Natural killer cell treated with Interleukin-12 subunit alpha and Interleukin-12 subunit beta and Interleukin-15 and Interleukin-18, amount 100 ng/mL, for 72 hours (primary cell): ENCODE measurements at regions not wholly inside any gene's neighbourhood (a gene's known extent, or its start where the extent isn't known, plus 50 kb on each side); places are given as distances from the start of the nearest gene placed in this dataset.
"Not testable (repeated sequence)": the region's sequence is repeated elsewhere in the genome, so short reads cannot be mapped to it uniquely, and the experiment has no call there.

Experiments
- ATAC-seq, 2 donors: fragments of 150-1000 bp; cut with Tn5 transposase in 1 of 2; sonication (Bioruptor Pico), chemical (Tn5 transposase) in 1 of 2; 2 replicates each; pipeline ENCODE4 v1.10.0; 2021
- DNase-seq: peaks from one replicate; pipeline ENCODE4 v3.0.0; 2022; ENCODE audit warnings: low spot score
- H3K27ac Mint-ChIP-seq, 2 donors: 1 replicate in 1 of 2; 2 replicates in 1 of 2; pipeline ENCODE4 v1.8.0; 2022; ENCODE audit warnings: mixed read lengths in 2 of 2, mild to moderate bottlenecking in 1 of 2, moderate library complexity in 1 of 2
- H3K27me3 Mint-ChIP-seq, 2 donors: 1 replicate in 1 of 2; 2 replicates in 1 of 2; pipeline ENCODE4 v1.8.0; 2022; ENCODE audit warnings: mixed read lengths in 2 of 2
- H3K36me3 Mint-ChIP-seq: one replicate; pipeline ENCODE4 v1.8.0; 2022; ENCODE audit warnings: mixed read lengths
- H3K4me1 Mint-ChIP-seq, 2 donors: 1 replicate in 1 of 2; 2 replicates in 1 of 2; pipeline ENCODE4 v1.8.0; 2022; ENCODE audit warnings: low read depth in 2 of 2, mixed read lengths in 2 of 2, mild to moderate bottlenecking in 1 of 2
- H3K4me3 Mint-ChIP-seq: one replicate; pipeline ENCODE4 v1.8.0; 2022; ENCODE audit warnings: mixed read lengths
- H3K9me3 Mint-ChIP-seq: 2 replicates; pipeline ENCODE4 v1.8.0; 2022; ENCODE audit warnings: mixed read lengths

DNA sequence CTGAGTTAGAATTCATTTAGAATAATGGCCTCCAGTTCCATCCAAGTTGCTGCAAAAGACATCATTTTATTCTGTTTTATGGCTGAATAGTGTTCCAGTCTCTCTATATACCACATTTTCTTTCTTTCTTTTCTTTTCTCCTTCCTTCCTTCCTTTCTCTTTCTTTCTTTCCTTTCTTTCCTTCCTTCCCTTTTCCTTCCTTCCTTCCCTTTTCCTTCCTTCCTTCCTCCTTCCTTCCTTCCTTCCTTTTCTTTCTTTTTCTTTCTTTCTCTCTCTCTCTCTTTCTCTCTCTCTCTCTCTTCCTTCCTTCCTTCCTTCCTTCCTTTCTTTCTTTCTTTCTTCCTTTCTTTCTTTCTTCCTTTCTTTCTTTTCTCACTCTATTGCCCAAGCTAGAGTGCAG is 330.2 kb downstream of the TSN start:
- H3K36me3 Mint-ChIP-seq, H3K4me1 Mint-ChIP-seq, DNase-seq, H3K27me3 Mint-ChIP-seq, H3K4me3 Mint-ChIP-seq, ATAC-seq, H3K27ac Mint-ChIP-seq, H3K9me3 Mint-ChIP-seq: not testable (repeated sequence)

- H3K36me3 Mint-ChIP-seq, result no peaks in the 10 kb centered on the region
- no peak overlapping the region for H3K27ac Mint-ChIP-seq
Measured at GRCh38 chr2:122094557-122094956, 339.1 kb downstream of the TSN start.

GRCh38 chr2:122096761-122097160 is 341.3 kb downstream of the TSN start:
- ATAC-seq (no peak), DNase-seq (no peak)
- H3K4me3 Mint-ChIP-seq, result no peak overlapping the region
- no peaks in the 10 kb centered on the region for H3K36me3 Mint-ChIP-seq
- peaks cover 3% of the 10 kb centered on the region for H3K9me3 Mint-ChIP-seq
- no peak overlapping the region for H3K27ac Mint-ChIP-seq
- peaks cover 3 to 22% of the 10 kb centered on the region in 2 donors for H3K27me3 Mint-ChIP-seq
- H3K4me1 Mint-ChIP-seq, result no peaks in the 10 kb centered on the region

More at GRCh38 chr2:122094557-122094956, 339.1 kb downstream of the TSN start:
- Mint-ChIP-seq H3K4me1 (no peaks in the 10 kb centered on the region), H3K9me3 (peaks cover 3% of the 10 kb centered on the region), H3K4me3 (no peak overlapping the region), H3K27me3 (peaks cover 6 to 14% of the 10 kb centered on the region in 2 donors)
- ATAC-seq, result no peak
- DNase-seq, result no peak

DNA sequence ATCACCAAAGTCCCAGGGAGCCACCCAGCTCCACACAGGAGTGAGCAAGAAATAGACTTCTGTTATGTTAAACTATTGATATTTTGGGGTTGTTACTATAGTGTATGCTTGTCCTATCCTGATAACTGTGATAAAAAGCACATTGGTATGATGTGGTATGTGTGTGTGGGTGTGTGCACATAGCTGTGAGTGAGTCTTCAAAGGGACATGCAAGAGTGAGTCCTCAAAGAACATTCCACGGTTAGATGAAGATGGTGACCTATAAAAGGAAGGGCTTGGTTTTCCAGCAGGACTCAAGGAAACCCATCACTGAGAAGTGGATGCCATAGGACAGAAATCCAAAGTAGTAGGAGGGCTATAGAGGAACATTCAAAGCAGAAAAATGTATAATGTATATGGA is 342.9 kb downstream of the TSN start:
- DNase-seq (no peak), ATAC-seq (no peak)
- Mint-ChIP-seq H3K36me3 (no peaks in the 10 kb centered on the region), H3K27ac (no peak overlapping the region), H3K9me3 (no peaks in the 10 kb centered on the region), H3K4me3 (no peak overlapping the region), H3K4me1 (no peaks in the 10 kb centered on the region), H3K27me3 (peaks cover 0 to 14% of the 10 kb centered on the region in 2 donors)

DNA sequence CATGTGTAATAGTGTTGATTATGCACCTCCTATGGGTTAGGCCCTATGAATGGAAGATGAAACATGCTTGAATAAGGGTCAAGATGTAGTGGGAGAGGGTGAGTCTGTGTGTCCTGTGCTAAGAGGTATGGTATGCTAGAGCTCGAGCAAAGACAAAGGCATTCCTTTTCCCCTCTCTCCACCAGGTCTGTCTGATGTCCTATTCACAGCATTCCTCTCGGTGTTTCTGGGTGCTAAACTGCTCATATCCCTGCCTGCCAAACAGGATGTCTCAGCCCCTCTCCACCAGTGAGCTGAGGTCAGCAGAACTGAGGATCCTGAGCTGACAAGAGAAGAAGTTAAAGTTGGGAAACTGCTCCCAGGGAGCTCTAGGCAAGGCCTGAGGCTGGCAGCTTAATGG is 344.9 kb downstream of the TSN start:
- no peak overlapping the region for H3K27ac Mint-ChIP-seq
- no peaks in the 10 kb centered on the region for H3K4me1 Mint-ChIP-seq
- H3K36me3 Mint-ChIP-seq, result no peaks in the 10 kb centered on the region
- no peaks in the 10 kb centered on the region for H3K9me3 Mint-ChIP-seq
- H3K27me3 Mint-ChIP-seq, result peaks cover 0 to 7% of the 10 kb centered on the region in 2 donors
- H3K4me3 Mint-ChIP-seq, result no peak overlapping the region
- ATAC-seq, result no peak
- DNase-seq, result no peak

- no peak for ATAC-seq
- no peak for DNase-seq
- Mint-ChIP-seq H3K36me3 (no peaks in the 10 kb centered on the region), H3K27ac (no peak overlapping the region), H3K4me3 (no peak overlapping the region), H3K9me3 (no peaks in the 10 kb centered on the region), H3K27me3 (peaks cover 0 to 7% of the 10 kb centered on the region in 2 donors), H3K4me1 (no peaks in the 10 kb centered on the region)
Measured at GRCh38 chr2:122100756-122101155, 345.3 kb downstream of the TSN start.

- DNase-seq, result no peak
- H3K36me3 Mint-ChIP-seq, result no peaks in the 10 kb centered on the region
- no peaks in the 10 kb centered on the region for H3K9me3 Mint-ChIP-seq
- ATAC-seq, result no peak
- H3K4me1 Mint-ChIP-seq, result no peaks in the 10 kb centered on the region
- H3K4me3 Mint-ChIP-seq, result no peak overlapping the region
- H3K27me3 Mint-ChIP-seq, result peaks cover 0 to 7% of the 10 kb centered on the region in 2 donors
- no peak overlapping the region for H3K27ac Mint-ChIP-seq
Measured at GRCh38 chr2:122101319-122101718, 345.9 kb downstream of the TSN start.

- no peak overlapping the region for H3K4me3 Mint-ChIP-seq
- no peaks in the 10 kb centered on the region for H3K9me3 Mint-ChIP-seq
- H3K27ac Mint-ChIP-seq, result no peak overlapping the region
- H3K27me3 Mint-ChIP-seq, result peaks cover 3 to 13% of the 10 kb centered on the region in 2 donors
- no peaks in the 10 kb centered on the region for H3K36me3 Mint-ChIP-seq
- H3K4me1 Mint-ChIP-seq, result no peaks in the 10 kb centered on the region
- DNase-seq (no peak), ATAC-seq (no peak)
Measured at GRCh38 chr2:122105171-122105876, 349.9 kb downstream of the TSN start.

- no peak overlapping the region for H3K4me3 Mint-ChIP-seq
- ATAC-seq, result no peak
Measured at GRCh38 chr2:122105877-122106206, 350.4 kb downstream of the TSN start.

GRCh38 chr2:122108186-122108585 is 352.7 kb downstream of the TSN start:
- H3K9me3 Mint-ChIP-seq, result no peaks in the 10 kb centered on the region
- ATAC-seq (no peak), DNase-seq (no peak)
- H3K4me1 Mint-ChIP-seq, result peaks cover 0 to 3% of the 10 kb centered on the region in 2 donors
- H3K27ac Mint-ChIP-seq, result no peak overlapping the region
- peaks cover 3 to 13% of the 10 kb centered on the region in 2 donors for H3K27me3 Mint-ChIP-seq
- no peaks in the 10 kb centered on the region for H3K36me3 Mint-ChIP-seq
- no peak overlapping the region for H3K4me3 Mint-ChIP-seq

More at GRCh38 chr2:122105877-122106206, 350.4 kb downstream of the TSN start:
- Mint-ChIP-seq H3K36me3 (no peaks in the 10 kb centered on the region), H3K27me3 (peaks cover 3 to 9% of the 10 kb centered on the region in 2 donors), H3K9me3 (no peaks in the 10 kb centered on the region), H3K27ac (no peak overlapping the region), H3K4me1 (no peaks in the 10 kb centered on the region)
- DNase-seq, result no peak

DNA sequence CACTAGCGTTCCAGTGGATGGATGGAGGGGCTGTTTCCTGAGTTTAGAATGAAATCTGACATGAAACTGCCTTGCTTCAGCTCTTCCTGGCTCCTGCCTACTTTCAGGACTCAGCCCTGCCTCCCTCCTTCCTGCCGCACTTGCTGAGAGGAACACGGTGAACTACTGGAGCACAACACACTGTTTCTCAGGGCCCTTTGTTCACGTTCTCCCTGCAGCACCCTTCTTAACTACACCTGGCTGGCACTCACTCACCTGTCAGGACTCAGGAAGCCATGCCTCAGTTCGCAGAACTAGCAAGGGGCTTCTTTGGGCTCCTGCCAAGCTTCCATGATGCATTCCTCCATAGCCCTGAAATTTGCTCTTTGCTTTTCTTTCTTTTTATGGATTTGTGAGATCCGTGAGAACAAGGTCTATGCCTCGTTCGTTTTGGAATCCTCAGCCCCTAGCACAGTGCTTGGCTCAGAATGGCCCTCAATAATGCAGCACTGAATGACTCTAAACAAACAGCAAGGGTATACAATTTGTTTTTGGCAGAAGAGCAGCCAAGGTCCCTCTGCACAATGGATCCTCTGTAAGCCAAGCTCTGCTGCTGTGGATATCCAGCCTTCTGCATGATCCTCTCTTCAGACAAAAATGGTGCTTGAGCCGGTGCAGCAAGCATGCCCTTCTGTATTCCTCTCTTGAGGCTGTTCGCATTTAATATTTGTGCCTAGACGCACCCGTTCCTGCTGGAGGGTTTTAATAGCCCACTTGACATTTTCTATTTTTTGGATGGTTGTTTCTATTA is 357.0 kb downstream of the TSN start:
- Mint-ChIP-seq H3K4me1 (peaks cover 0 to 3% of the 10 kb centered on the region in 2 donors), H3K36me3 (no peaks in the 10 kb centered on the region), H3K4me3 (no peak overlapping the region), H3K27me3 (peaks cover 3 to 13% of the 10 kb centered on the region in 2 donors), H3K9me3 (no peaks in the 10 kb centered on the region), H3K27ac (no peak overlapping the region)
- DNase-seq (no peak), ATAC-seq (no peak)

GRCh38 chr2:122114421-122114820 is 359.0 kb downstream of the TSN start:
- H3K4me3 Mint-ChIP-seq, result no peak overlapping the region
- no peaks in the 10 kb centered on the region for H3K36me3 Mint-ChIP-seq
- no peak overlapping the region for H3K27ac Mint-ChIP-seq
- ATAC-seq (no peak), DNase-seq (no peak)
- H3K9me3 Mint-ChIP-seq, result no peaks in the 10 kb centered on the region
- peaks cover 0 to 9% of the 10 kb centered on the region in 2 donors for H3K27me3 Mint-ChIP-seq
- H3K4me1 Mint-ChIP-seq, result peaks cover 0 to 3% of the 10 kb centered on the region in 2 donors

- DNase-seq (no peak), ATAC-seq (no peak)
- peaks cover 7% of the 10 kb centered on the region for H3K9me3 Mint-ChIP-seq
- H3K27me3 Mint-ChIP-seq, result peaks cover 0 to 4% of the 10 kb centered on the region in 2 donors
- H3K36me3 Mint-ChIP-seq, result no peaks in the 10 kb centered on the region
- H3K27ac Mint-ChIP-seq, result no peak overlapping the region
- no peak overlapping the region for H3K4me3 Mint-ChIP-seq
- H3K4me1 Mint-ChIP-seq, result peaks cover 0 to under 1% of the 10 kb centered on the region in 2 donors
Measured at GRCh38 chr2:122117371-122117770, 361.9 kb downstream of the TSN start.

DNA sequence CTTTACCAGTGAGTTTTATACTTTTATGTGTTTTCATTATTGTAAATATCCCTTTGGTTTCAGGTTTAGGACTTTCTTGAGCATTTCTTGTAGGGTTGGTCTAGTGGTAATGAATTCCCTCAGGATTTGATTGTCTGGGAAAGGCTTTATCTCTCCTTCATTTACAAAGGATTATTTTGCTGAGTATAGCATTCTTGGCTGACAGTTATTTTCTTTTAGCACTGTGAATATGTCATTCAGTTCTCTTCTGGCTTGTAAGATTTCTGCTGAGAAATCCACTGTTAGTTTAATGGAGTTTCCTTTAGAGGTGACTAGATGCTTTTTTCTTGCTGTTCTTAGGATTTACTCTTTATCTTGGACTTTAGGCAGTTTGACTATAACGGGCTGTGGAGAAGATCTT is 373.9 kb downstream of the TSN start:
- Mint-ChIP-seq H3K4me3 (no peak overlapping the region), H3K9me3 (peaks cover 20% of the 10 kb centered on the region), H3K27me3 (no peaks in the 10 kb centered on the region), H3K4me1 (peaks cover 0 to 3% of the 10 kb centered on the region in 2 donors), H3K36me3 (peaks cover 24% of the 10 kb centered on the region), H3K27ac (no peak overlapping the region)
- DNase-seq (no peak), ATAC-seq (no peak)
